ENCODE measurements at regions not wholly inside any gene's neighbourhood (a gene's known extent, or its start where the extent isn't known, plus 50 kb on each side); places are given as distances from the start of the nearest gene placed in this dataset.
"Not testable (repeated sequence)": the region's sequence is repeated elsewhere in the genome, so short reads cannot be mapped to it uniquely, and the experiment has no call there.

GRCh38 chr22:22168941-22169867 lies 75.4 kb upstream of the VPREB1 start:
- no peak for DNase-seq

DNA sequence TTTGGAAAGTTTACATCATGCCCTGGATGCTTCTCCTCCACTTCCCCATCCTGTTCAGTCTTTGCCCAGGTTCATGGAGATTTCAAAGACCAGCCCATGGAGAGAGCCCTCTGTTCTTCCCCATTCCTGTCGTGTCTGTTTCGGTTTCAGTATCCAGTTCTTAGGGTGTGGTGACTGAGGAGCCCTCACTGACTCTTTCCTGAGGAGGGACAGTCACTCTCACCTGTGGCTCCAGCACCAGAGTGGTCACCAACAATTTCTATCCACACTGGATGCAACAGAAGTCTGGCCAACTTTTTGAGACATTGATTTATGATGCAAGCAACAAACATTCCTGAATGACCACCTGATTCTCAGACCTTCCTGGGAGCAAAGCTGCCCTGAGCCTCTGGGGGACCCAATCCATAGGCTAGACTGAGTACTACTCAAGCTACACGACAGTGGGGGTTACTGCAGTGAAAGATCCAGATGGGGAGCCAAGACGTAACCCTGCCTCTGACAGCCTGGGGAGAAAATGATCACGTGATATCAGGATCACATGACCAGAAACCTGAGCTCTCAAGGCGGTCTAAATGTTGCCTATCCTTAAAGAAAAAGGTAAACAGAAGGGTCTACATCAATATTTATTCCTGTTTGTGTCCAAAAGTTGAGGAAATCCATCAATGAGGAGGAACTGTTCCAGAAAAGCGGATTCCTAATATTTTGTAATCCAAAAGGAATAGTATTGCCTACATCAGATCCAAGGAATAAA lies 76.2 kb upstream of the VPREB1 start:
- no peak for DNase-seq

DNA sequence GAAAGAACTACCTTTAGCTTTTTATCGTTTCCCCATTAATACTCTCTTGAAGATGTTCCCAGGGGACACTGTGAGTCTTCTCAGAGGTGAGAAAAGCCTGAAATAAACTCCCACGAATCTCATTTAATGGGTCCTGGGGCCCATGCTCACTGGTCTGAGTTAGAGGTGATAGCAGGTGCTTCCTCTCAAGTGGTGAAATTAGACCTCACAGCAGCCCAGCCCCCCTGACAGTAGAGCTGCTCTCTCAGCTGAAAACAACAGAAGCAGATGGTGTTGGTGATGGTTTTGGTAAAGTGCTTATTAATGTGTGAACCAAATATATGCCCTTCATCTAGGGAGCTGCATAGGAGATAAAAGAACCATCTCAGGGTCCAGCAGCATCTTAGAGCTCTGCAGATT lies 76.8 kb upstream of the VPREB1 start:
- DNase-seq = no peak

DNA sequence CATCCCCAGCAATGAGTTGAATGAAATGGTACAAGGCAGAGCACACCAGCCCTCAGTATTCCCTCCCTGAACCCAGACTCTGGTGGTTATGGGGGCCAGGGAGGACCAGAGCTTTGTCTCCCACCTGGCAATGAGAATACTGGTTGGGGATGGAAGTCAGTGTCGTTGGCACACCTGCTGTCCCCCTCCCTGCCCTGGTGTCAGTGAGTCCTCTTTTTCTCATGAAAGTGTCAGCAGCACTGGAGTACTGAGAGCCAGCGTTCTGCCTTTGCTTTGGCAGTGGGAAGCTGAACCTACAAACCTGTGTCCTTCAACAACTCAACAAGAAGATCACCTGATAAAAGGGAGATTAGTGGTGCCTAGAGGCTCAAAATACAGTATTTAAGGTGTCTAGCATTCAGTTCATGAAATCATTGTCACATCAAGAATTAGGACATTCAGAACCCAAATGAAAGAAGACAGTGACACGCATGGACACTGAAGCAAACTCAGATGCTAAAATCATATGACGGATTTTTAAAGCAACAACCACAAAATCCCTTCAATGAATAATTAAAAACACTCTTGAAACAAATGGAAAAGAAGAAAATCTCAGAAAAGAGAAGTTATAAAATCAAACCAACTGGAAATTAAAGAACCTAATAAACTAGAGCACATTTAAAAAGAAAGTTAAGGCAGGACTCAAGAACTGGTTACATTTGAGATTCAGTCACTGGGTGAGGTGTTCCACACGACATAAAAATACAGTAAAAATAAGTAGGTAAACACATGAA lies 77.5 kb upstream of the VPREB1 start:
- DNase-seq = no peak

- DNase-seq = no peak
Measured at GRCh38 chr22:22165936-22166710, 78.5 kb upstream of the VPREB1 start.

GRCh38 chr22:22164541-22165272 lies 79.9 kb upstream of the VPREB1 start:
- DNase-seq = no peak

- no peak for DNase-seq
Measured at GRCh38 chr22:22161924-22162851, 82.4 kb upstream of the VPREB1 start.

GRCh38 chr22:22160768-22161167 lies 83.8 kb upstream of the VPREB1 start:
- not testable (repeated sequence) for DNase-seq

DNA sequence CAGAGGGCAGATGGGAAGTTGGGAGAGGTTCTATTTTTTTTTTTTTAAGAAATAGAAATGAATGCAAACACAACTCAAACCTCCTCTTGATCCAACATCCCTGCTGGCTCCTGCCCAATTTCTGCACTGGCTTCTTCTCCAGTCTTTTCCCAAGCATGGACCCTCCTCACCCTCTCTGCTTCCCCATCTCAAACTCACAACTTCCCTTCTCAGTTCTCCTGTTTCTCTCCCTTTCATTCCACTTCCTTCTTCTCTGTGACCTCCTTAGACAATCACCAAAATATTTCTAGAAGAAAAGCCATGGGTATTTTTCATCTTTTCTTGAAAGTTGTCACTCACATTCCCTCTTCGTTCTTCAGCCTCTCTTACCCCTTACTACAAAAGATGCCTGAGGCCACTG lies 85.2 kb upstream of the VPREB1 start:
- no peak for DNase-seq

- DNase-seq = no peak
Measured at GRCh38 chr22:22158965-22159364, 85.6 kb upstream of the VPREB1 start.

- DNase-seq = no peak
Measured at GRCh38 chr22:22158207-22158816, 86.3 kb upstream of the VPREB1 start.

GRCh38 chr22:22157348-22157725 lies 87.2 kb upstream of the VPREB1 start:
- no peak for DNase-seq

DNA sequence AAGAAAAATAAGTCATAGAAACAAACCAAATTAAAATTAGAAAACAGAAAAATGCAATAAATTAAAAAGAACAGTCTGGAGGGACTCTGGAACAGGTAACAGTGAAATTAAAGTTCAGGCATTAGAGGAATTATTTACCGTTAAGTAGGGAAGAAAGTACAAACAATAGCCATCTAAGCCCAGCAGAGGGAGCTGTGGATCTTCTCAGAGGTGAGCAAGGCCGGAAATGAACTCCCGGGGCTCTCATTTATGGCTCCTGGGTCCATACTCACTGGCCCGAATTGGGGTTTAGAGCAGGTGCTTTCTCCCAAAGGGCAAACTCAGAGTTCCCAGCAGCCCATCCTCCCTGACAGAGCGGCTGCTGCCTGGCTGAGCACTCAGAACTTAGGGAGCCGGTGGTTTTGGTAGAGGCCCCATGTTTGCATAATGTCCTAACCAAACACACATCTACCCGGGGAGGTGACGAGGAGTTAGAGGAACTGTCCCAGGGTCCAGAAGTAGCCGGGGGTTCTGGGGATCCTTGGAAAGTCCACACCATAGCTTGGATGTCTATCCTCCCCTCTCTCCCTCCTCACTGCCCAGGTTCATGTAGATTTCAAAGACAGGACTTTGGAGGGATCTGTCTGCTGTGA lies 87.8 kb upstream of the VPREB1 start:
- peak; percentile 53 for DNase-seq

- no peak for DNase-seq
Measured at GRCh38 chr22:22156348-22156715, 88.3 kb upstream of the VPREB1 start.

DNA sequence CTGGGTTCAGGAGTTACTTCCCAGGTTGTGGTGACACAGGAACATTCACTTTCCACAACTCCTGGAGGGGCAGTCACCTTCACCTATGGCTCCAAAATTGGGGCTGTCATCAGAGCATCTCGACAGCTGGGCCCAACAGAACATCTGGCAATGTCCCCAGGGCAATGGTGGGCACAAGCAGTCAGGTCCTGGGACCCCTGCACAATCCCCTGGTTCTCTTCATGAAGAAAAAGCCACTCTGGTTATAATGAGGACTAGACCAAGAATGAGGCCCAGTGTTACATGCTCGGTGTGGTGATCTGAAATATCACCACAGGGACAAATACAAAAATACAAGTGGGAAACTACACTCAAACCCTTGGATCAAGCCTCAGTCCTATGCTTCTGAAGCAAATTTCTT lies 89.0 kb upstream of the VPREB1 start:
- no peak for DNase-seq

- DNase-seq = no peak
Measured at GRCh38 chr22:22155146-22155545, 89.4 kb upstream of the VPREB1 start.

GRCh38 chr22:22154040-22154439 lies 90.5 kb upstream of the VPREB1 start:
- DNase-seq = no peak

DNA sequence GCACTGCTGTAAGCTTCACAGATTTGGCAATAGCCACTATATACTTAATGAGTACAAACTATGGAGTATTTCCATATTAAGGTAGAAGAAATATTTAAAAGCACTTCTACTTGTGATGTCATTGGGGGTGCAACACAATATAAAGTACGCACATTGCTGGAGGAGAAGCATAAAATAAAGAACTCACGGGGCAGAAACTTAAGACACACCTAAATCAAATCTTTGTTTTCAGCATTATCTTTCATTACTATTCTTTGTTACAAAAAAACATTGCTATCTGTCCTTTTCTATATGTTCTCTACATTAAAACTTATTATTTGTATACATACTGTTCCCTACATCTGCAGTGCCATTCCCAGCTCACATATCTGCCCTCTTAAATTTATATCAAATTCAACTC lies 93.3 kb upstream of the VPREB1 start:
- no peak for DNase-seq

DNA sequence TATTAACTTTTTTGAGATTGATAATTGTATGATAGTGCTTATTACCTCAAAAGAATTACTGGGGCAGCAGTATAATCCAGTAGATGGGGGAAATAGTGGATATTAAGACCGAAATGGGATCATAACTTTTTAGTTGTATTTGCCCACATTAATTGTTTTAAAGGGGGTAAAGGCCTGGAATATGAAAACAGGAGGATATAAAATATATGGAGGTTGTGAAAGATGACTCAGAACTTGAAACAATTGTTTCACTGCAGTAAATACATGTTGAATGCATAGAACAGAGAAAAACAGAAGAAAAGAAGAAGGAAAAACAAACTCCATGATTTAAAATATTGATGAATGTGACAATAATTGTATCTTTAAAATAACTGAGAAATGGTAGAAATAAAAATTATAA lies 94.1 kb upstream of the VPREB1 start:
- no peak for DNase-seq

- DNase-seq = no peak
Measured at GRCh38 chr22:22148905-22149304, 95.7 kb upstream of the VPREB1 start.
